ENCODE measurements at regions not wholly inside any gene's neighbourhood (a gene's known extent, or its start where the extent isn't known, plus 50 kb on each side); places are given as distances from the start of the nearest gene placed in this dataset.

DNA sequence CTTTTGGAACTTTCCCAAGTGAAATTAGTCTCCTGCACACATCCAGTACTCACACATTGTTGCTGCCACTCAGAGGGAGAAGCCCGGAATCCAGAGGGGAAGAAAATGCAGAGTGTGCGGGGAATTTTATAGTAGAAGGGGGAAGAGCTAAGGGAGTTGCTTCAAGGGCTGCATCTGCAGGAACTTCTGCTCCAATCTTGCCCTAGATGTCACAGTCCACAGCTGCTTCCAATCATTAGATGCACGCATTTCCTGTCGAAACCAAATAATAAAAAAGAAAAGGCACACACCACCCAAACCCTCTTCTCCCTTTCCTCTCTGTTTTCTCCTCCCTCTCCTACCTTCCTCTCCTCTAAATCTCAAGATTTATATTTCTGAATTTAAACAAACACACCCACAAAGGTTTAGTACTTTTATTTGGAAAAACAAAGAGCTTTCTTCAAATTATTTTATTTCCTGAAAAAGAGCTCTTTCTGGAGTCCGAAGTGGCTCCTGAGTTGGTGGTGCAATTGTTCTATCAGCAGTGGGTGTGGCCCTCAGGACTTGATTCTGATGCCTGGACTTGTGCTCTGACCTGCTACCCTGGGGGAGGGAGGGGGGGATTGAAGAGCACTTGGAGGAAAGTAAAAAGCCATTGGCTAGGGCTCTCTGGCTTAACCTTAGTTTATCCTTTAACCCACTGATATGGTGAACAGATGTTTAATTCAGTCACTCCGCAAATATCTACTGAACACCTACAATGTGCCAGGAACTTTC, 72.0 kb downstream of the KCNE4 start:
- Histone ChIP-seq H2AFZ (ENCODE audit: low read length) (no peak overlapping the region), H3K27me3 (ENCODE audit: control insufficient read depth, insufficient read depth, low read length) (no peaks in the 10 kb centered on the region), H3K4me3 (replicated peaks in 1 of 4; ENCODE audit: control extremely low read depth in 1 of 4, insufficient read depth in 1 of 4, low read depth in 3 of 4, low read length in 4 of 4) (no peak overlapping the region), H3K36me3 (ENCODE audit: control insufficient read depth, insufficient read depth, low read length) (no peaks in the 10 kb centered on the region), H3K27ac (ENCODE audit: insufficient read depth, low read length) (no peak overlapping the region), H3K9me3 (ENCODE audit: control insufficient read depth, insufficient read depth, low read depth, low read length) (no peaks in the 10 kb centered on the region), H4K20me1 (ENCODE audit: control insufficient read depth, extremely low read depth, insufficient read depth, low read length) (no peaks in the 10 kb centered on the region), H3K79me2 (ENCODE audit: control insufficient read depth, insufficient read depth, low read length) (no peaks in the 10 kb centered on the region), H3K4me2 (ENCODE audit: extremely low read depth, insufficient read depth, low read length) (no peak overlapping the region), H3K4me1 (ENCODE audit: control insufficient read depth, extremely low read depth, insufficient read depth, low read length) (no peaks in the 10 kb centered on the region), H3K9ac (ENCODE audit: insufficient read depth, low read length) (no peak overlapping the region)
- TF ChIP-seq, protein P1, sequence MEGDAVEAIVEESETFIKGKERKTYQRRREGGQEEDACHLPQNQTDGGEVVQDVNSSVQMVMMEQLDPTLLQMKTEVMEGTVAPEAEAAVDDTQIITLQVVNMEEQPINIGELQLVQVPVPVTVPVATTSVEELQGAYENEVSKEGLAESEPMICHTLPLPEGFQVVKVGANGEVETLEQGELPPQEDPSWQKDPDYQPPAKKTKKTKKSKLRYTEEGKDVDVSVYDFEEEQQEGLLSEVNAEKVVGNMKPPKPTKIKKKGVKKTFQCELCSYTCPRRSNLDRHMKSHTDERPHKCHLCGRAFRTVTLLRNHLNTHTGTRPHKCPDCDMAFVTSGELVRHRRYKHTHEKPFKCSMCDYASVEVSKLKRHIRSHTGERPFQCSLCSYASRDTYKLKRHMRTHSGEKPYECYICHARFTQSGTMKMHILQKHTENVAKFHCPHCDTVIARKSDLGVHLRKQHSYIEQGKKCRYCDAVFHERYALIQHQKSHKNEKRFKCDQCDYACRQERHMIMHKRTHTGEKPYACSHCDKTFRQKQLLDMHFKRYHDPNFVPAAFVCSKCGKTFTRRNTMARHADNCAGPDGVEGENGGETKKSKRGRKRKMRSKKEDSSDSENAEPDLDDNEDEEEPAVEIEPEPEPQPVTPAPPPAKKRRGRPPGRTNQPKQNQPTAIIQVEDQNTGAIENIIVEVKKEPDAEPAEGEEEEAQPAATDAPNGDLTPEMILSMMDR (conservative IDR thresholded peaks at IDR 0.05 in 1 of 2, IDR thresholded peaks at IDR 0.05 in 1 of 2; ENCODE audit: low read depth in 1 of 2, low read length in 2 of 2): no peak
- no peak for TF ChIP-seq EZH2 (IDR thresholded peaks at IDR 0.05; ENCODE audit: low read length, missing control alignments)
- DNase-seq (ENCODE audit: low read depth in 2 of 2): peak in 1 of 2 donors; percentile 53

DNA sequence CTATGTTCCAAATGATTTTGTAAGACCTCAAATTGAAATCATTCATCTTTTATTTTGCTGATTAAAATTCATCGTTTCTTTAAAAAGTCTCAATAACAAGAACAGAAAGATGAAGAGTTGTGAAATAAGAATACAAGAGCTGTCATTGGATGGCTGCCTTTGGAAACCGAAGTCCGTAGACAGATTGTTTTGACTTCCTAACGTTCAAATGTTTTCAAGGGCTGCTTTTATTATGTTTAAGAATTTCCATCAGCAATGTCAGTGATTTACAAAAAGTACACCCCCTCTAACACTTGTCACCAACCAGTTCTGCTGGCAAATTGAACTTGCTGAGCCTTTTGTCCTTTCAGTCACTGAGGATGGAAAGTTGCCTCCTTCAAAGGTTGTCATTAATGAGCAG, 89.6 kb downstream of the KCNE4 start:
- Histone ChIP-seq H3K9me3 (ENCODE audit: control insufficient read depth, insufficient read depth, low read depth, low read length) (no peaks in the 10 kb centered on the region), H3K27ac (ENCODE audit: insufficient read depth, low read length) (no peak overlapping the region), H2AFZ (ENCODE audit: low read length) (no peak overlapping the region), H3K9ac (ENCODE audit: insufficient read depth, low read length) (no peak overlapping the region), H3K4me3 (replicated peaks in 1 of 4; ENCODE audit: control extremely low read depth in 1 of 4, insufficient read depth in 1 of 4, low read depth in 3 of 4, low read length in 4 of 4) (no peak overlapping the region), H3K27me3 (ENCODE audit: control insufficient read depth, insufficient read depth, low read length) (no peaks in the 10 kb centered on the region), H4K20me1 (ENCODE audit: control insufficient read depth, extremely low read depth, insufficient read depth, low read length) (no peaks in the 10 kb centered on the region), H3K79me2 (ENCODE audit: control insufficient read depth, insufficient read depth, low read length) (no peaks in the 10 kb centered on the region), H3K36me3 (ENCODE audit: control insufficient read depth, insufficient read depth, low read length) (no peaks in the 10 kb centered on the region), H3K4me2 (ENCODE audit: extremely low read depth, insufficient read depth, low read length) (no peak overlapping the region), H3K4me1 (ENCODE audit: control insufficient read depth, extremely low read depth, insufficient read depth, low read length) (no peaks in the 10 kb centered on the region)
- TF ChIP-seq EZH2 (IDR thresholded peaks at IDR 0.05; ENCODE audit: low read length, missing control alignments): no peak
- TF ChIP-seq, protein P1 (conservative IDR thresholded peaks at IDR 0.05 in 1 of 2, IDR thresholded peaks at IDR 0.05 in 1 of 2; ENCODE audit: low read depth in 1 of 2, low read length in 2 of 2): no peak
- DNase-seq (ENCODE audit: low read depth in 2 of 2): no peak

DNA sequence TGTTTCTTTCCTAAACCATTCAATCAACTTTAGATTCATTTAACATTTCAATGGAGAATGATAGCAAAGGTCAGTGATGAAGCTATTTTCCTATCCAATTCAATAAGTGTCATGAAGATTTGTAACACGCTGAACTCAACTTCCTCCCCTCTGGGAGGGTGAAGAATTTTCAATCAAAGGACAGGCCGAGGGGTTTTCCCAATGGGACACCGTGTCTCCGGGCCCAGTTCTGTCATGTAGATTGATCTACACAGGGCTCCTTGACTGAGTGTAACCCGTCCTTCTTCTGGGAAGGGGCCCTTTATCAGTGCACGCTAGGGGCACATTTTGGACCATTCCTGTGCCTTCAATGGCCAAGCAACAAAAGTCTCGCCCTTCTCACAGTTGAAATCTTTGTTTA, 90.1 kb downstream of the KCNE4 start:
- Histone ChIP-seq H3K4me1 (ENCODE audit: control insufficient read depth, extremely low read depth, insufficient read depth, low read length) (no peaks in the 10 kb centered on the region), H3K9ac (ENCODE audit: insufficient read depth, low read length) (no peak overlapping the region), H3K36me3 (ENCODE audit: control insufficient read depth, insufficient read depth, low read length) (no peaks in the 10 kb centered on the region), H2AFZ (ENCODE audit: low read length) (no peak overlapping the region), H4K20me1 (ENCODE audit: control insufficient read depth, extremely low read depth, insufficient read depth, low read length) (no peaks in the 10 kb centered on the region), H3K27me3 (ENCODE audit: control insufficient read depth, insufficient read depth, low read length) (no peaks in the 10 kb centered on the region), H3K4me3 (replicated peaks in 1 of 4; ENCODE audit: control extremely low read depth in 1 of 4, insufficient read depth in 1 of 4, low read depth in 3 of 4, low read length in 4 of 4) (no peak overlapping the region), H3K27ac (ENCODE audit: insufficient read depth, low read length) (no peak overlapping the region), H3K4me2 (ENCODE audit: extremely low read depth, insufficient read depth, low read length) (no peak overlapping the region), H3K9me3 (ENCODE audit: control insufficient read depth, insufficient read depth, low read depth, low read length) (no peaks in the 10 kb centered on the region), H3K79me2 (ENCODE audit: control insufficient read depth, insufficient read depth, low read length) (no peaks in the 10 kb centered on the region)
- DNase-seq (ENCODE audit: low read depth in 2 of 2): no peak
- TF ChIP-seq, protein P1 (conservative IDR thresholded peaks at IDR 0.05 in 1 of 2, IDR thresholded peaks at IDR 0.05 in 1 of 2; ENCODE audit: low read depth in 1 of 2, low read length in 2 of 2): no peak
- TF ChIP-seq EZH2 (IDR thresholded peaks at IDR 0.05; ENCODE audit: low read length, missing control alignments): no peak

Data from fibroblast of lung (primary cell).